GM23338 (cell line): ENCODE measurements at regions not wholly inside any gene's neighbourhood (a gene's known extent, or its start where the extent isn't known, plus 50 kb on each side); places are given as distances from the start of the nearest gene placed in this dataset.

ENCODE experiments used
- ATAC-seq: fragments of 200-7000 bp; cut with Tn5 transposase; 3 replicates; pipeline ENCODE4 v1.9.1; 2020
- DNase-seq: peaks from one replicate; pipeline ENCODE4 v3.0.0-alpha.2; 2015; ENCODE audit warnings: low spot score
- H2AFZ ChIP-seq: fragments of 200-600 bp; sonication (generic); 2 replicates; pipeline ENCODE4 v1.8.0; 2016; ENCODE audit warnings: antibody characterized with exemption, mild to moderate bottlenecking, moderate library complexity
- H3F3A ChIP-seq: fragments of 200-600 bp; sonication (generic); replicated peaks from 2 replicates; pipeline ENCODE4 v1.8.0; 2017; ENCODE audit warnings: antibody characterized with exemption, mixed run types, low read depth
- H3K27ac ChIP-seq: fragments of 200-600 bp; sonication (generic); 2 replicates; pipeline ENCODE4 v1.6.1; 2016; ENCODE audit warnings: low read depth
- H3K27me3 ChIP-seq: fragments of 200-600 bp; sonication (generic); 2 replicates; pipeline ENCODE4 v1.8.0; 2016; ENCODE audit warnings: mild to moderate bottlenecking, mixed run types, moderate library complexity; ENCODE audit not compliant: insufficient read depth
- H3K36me3 ChIP-seq: fragments of 200-600 bp; sonication (generic); 2 replicates; pipeline ENCODE4 v1.8.0; 2016; ENCODE audit warnings: mild to moderate bottlenecking; ENCODE audit not compliant: insufficient read depth
- H3K4me1 ChIP-seq: fragments of 200-600 bp; sonication (generic); 2 replicates; pipeline ENCODE4 v1.8.0; 2016; ENCODE audit warnings: mild to moderate bottlenecking, moderate library complexity; ENCODE audit not compliant: insufficient read depth
- H3K4me2 ChIP-seq: fragments of 200-600 bp; sonication (generic); 2 replicates; pipeline ENCODE4 v1.7.1; 2017; ENCODE audit warnings: mixed run types
- H3K4me3 ChIP-seq: fragments of 200-600 bp; sonication (generic); 2 replicates; pipeline ENCODE4 v1.6.1; 2016; ENCODE audit warnings: mixed run types
- H3K79me2 ChIP-seq: fragments of 200-600 bp; sonication (generic); replicated peaks from 2 replicates; pipeline ENCODE4 v1.8.0; 2017; ENCODE audit warnings: mild to moderate bottlenecking; ENCODE audit not compliant: insufficient read depth
- H3K9me2 ChIP-seq: fragments of 200-600 bp; sonication (generic); 2 replicates; pipeline ENCODE4 v1.8.0; 2017; ENCODE audit not compliant: insufficient read depth
- H4K20me1 ChIP-seq: fragments of 200-600 bp; sonication (generic); replicated peaks from 2 replicates; pipeline ENCODE4 v1.8.0; 2017; ENCODE audit warnings: mild to moderate bottlenecking; ENCODE audit not compliant: insufficient read depth
- H3K27ac Mint-ChIP-seq: 2 replicates; pipeline ENCODE4 v1.8.0; 2020; ENCODE audit warnings: inconsistent platforms, mild to moderate bottlenecking, moderate library complexity, mixed read lengths
- H3K27me3 Mint-ChIP-seq: 3 replicates; pipeline ENCODE4 v1.8.0; 2022; ENCODE audit warnings: low read depth, mild to moderate bottlenecking, moderate library complexity, mixed read lengths, inconsistent platforms; ENCODE audit not compliant: insufficient read depth, poor library complexity
- H3K36me3 Mint-ChIP-seq: 3 replicates; pipeline ENCODE4 v1.8.0; 2021; ENCODE audit warnings: low read depth, mild to moderate bottlenecking, inconsistent platforms, moderate library complexity, mixed read lengths
- H3K4me1 Mint-ChIP-seq: 3 replicates; pipeline ENCODE4 v1.8.0; 2020; ENCODE audit warnings: mild to moderate bottlenecking, inconsistent platforms, mixed read lengths
- H3K4me3 Mint-ChIP-seq: 3 replicates; pipeline ENCODE4 v1.8.0; 2021; ENCODE audit warnings: moderate library complexity, mild to moderate bottlenecking, inconsistent platforms, mixed read lengths
- H3K9me3 Mint-ChIP-seq: 3 replicates; pipeline ENCODE4 v1.8.0; 2020; ENCODE audit warnings: moderate library complexity, mild to moderate bottlenecking, inconsistent platforms, mixed read lengths
- EZH2 ChIP-seq: fragments of 200-600 bp; sonication (generic); IDR thresholded peaks from one replicate; pipeline ENCODE4 v1.8.0; 2017; ENCODE audit warnings: antibody characterized with exemption, mild to moderate bottlenecking, low read depth; ENCODE audit not compliant: unreplicated experiment
- EZH2phosphoT487 ChIP-seq: fragments of 200-600 bp; sonication (generic); IDR thresholded peaks from one replicate; pipeline ENCODE4 v1.8.1; 2018; ENCODE audit warnings: antibody characterized with exemption; ENCODE audit not compliant: unreplicated experiment
- JUNB ChIP-seq: IDR thresholded peaks from one replicate; pipeline ENCODE4 v1.6.1; 2016; ENCODE audit warnings: antibody characterized with exemption; ENCODE audit not compliant: unreplicated experiment
- ZNF114 ChIP-seq: fragments of 250-450 bp; sonication (Bioruptor Pico); IDR thresholded peaks from 2 replicates; pipeline ENCODE4 v1.5.0; 2020; ENCODE audit warnings: mild to moderate bottlenecking, moderate library complexity
- TF ChIP-seq, protein P1 (sequence below): IDR thresholded peaks from 2 replicates; pipeline ENCODE4 v1.6.1; 2016; ENCODE audit warnings: antibody characterized with exemption
- TF ChIP-seq, protein P2 (sequence below), 2 experiments: fragments of 200-600 bp in 1 of 2; sonication (generic) in 1 of 2; conservative IDR thresholded peaks; 2 replicates each; pipeline versions ENCODE4 v1.5.1 to v1.6.1; 2016 to 2017; ENCODE audit warnings: antibody characterized with exemption in 2 of 2, low read depth in 2 of 2, mild to moderate bottlenecking in 2 of 2, moderate library complexity in 1 of 2
- TF ChIP-seq, protein P3 (sequence below): IDR thresholded peaks from one replicate; pipeline ENCODE4 v1.6.1; 2018; ENCODE audit warnings: antibody characterized with exemption; ENCODE audit not compliant: unreplicated experiment

DNA sequence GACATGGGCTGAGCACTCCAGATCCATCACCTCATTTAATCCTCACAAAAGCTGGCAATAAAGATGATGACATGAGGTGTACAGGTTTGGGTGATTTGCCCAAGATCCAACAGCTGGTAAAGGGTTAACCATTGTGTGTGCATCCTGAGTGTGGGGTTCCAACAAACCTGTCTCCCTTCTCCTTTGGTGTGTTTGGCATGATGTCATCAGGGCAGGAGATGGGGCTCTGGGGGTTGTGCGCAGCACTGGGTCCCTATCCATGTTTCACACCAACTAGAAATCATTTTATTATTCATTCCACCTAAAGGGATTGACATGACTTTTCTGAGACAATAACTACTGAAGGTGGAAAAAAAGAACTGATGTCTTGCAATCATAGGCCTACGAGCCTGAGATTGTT, 452.5 kb downstream of the SIPA1L2 start:
- Histone ChIP-seq H3K79me2 (no peaks in the 10 kb centered on the region), H2AFZ (no peak overlapping the region), H3K36me3 (peaks cover 2% of the 10 kb centered on the region; the same call in 1 of the 2 replicates), H3F3A (no peaks in the 10 kb centered on the region), H3K4me1 (peaks cover 14% of the 10 kb centered on the region; the same call in 1 of the 2 replicates), H3K9me2 (no peaks in the 10 kb centered on the region), H3K4me3 (no peak overlapping the region), H3K27me3 (no peaks in the 10 kb centered on the region), H3K27ac (no peak overlapping the region), H3K4me2 (no peak overlapping the region), H4K20me1 (peaks cover 11% of the 10 kb centered on the region)
- Mint-ChIP-seq H3K36me3 (peaks cover 39% of the 10 kb centered on the region), H3K4me1 (peaks cover 31% of the 10 kb centered on the region), H3K27ac (no peak overlapping the region), H3K9me3 (no peaks in the 10 kb centered on the region), H3K4me3 (no peak overlapping the region), H3K27me3 (peaks cover 13% of the 10 kb centered on the region)
- ATAC-seq: no peak
- DNase-seq: no peak
- TF ChIP-seq, protein P1, sequence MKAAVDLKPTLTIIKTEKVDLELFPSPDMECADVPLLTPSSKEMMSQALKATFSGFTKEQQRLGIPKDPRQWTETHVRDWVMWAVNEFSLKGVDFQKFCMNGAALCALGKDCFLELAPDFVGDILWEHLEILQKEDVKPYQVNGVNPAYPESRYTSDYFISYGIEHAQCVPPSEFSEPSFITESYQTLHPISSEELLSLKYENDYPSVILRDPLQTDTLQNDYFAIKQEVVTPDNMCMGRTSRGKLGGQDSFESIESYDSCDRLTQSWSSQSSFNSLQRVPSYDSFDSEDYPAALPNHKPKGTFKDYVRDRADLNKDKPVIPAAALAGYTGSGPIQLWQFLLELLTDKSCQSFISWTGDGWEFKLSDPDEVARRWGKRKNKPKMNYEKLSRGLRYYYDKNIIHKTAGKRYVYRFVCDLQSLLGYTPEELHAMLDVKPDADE: no peak
- TF ChIP-seq EZH2 (no peak), ZNF114 (CRISPR knock-in tag) (no peak), EZH2phosphoT487 (no peak)
- TF ChIP-seq, protein P2, sequence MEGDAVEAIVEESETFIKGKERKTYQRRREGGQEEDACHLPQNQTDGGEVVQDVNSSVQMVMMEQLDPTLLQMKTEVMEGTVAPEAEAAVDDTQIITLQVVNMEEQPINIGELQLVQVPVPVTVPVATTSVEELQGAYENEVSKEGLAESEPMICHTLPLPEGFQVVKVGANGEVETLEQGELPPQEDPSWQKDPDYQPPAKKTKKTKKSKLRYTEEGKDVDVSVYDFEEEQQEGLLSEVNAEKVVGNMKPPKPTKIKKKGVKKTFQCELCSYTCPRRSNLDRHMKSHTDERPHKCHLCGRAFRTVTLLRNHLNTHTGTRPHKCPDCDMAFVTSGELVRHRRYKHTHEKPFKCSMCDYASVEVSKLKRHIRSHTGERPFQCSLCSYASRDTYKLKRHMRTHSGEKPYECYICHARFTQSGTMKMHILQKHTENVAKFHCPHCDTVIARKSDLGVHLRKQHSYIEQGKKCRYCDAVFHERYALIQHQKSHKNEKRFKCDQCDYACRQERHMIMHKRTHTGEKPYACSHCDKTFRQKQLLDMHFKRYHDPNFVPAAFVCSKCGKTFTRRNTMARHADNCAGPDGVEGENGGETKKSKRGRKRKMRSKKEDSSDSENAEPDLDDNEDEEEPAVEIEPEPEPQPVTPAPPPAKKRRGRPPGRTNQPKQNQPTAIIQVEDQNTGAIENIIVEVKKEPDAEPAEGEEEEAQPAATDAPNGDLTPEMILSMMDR (conservative IDR thresholded peaks at IDR 0.05; ENCODE audit: low read depth in 2 of 2): no peak

DNA sequence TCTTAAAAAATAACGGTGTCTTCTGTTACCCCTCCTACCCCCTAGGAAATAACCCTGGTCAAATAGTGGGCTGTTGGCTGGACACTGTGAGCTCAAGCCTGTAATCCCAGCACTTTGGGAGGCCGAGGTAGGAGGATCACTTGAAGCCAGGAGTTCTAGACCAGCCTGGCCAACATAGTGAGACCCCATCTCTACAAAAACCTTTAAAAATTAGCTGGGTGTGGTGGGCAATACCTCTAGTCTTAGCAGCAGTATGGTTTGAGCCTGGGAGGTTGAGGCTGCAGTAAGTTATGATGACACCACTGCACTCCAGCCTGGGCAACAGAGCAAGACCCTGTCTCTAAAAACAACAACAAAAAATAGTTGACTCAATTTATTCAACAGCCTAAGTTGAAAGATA, 453.7 kb downstream of the SIPA1L2 start:
- DNase-seq: no peak
- H3K27ac Mint-ChIP-seq: peak overlapping the region; percentile 39; the same call in 1 of the 2 replicates
- TF ChIP-seq JUNB (no peak), EZH2phosphoT487 (no peak)
- TF ChIP-seq, protein P3, sequence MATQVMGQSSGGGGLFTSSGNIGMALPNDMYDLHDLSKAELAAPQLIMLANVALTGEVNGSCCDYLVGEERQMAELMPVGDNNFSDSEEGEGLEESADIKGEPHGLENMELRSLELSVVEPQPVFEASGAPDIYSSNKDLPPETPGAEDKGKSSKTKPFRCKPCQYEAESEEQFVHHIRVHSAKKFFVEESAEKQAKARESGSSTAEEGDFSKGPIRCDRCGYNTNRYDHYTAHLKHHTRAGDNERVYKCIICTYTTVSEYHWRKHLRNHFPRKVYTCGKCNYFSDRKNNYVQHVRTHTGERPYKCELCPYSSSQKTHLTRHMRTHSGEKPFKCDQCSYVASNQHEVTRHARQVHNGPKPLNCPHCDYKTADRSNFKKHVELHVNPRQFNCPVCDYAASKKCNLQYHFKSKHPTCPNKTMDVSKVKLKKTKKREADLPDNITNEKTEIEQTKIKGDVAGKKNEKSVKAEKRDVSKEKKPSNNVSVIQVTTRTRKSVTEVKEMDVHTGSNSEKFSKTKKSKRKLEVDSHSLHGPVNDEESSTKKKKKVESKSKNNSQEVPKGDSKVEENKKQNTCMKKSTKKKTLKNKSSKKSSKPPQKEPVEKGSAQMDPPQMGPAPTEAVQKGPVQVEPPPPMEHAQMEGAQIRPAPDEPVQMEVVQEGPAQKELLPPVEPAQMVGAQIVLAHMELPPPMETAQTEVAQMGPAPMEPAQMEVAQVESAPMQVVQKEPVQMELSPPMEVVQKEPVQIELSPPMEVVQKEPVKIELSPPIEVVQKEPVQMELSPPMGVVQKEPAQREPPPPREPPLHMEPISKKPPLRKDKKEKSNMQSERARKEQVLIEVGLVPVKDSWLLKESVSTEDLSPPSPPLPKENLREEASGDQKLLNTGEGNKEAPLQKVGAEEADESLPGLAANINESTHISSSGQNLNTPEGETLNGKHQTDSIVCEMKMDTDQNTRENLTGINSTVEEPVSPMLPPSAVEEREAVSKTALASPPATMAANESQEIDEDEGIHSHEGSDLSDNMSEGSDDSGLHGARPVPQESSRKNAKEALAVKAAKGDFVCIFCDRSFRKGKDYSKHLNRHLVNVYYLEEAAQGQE: no peak
- TF ChIP-seq, protein P2 (conservative IDR thresholded peaks at IDR 0.05; ENCODE audit: low read depth in 2 of 2): no peak

More for the DNA sequence above, 453.7 kb downstream of the SIPA1L2 start:
- Histone ChIP-seq H3K4me2 (no peak overlapping the region), H3K4me1 (peaks cover 14% of the 10 kb centered on the region; the same call in 1 of the 2 replicates), H3K27me3 (no peaks in the 10 kb centered on the region), H3K4me3 (no peak overlapping the region), H3K9me2 (no peaks in the 10 kb centered on the region), H3K79me2 (no peaks in the 10 kb centered on the region), H4K20me1 (peaks cover 11% of the 10 kb centered on the region), H3K36me3 (peaks cover 2% of the 10 kb centered on the region; the same call in 1 of the 2 replicates), H2AFZ (no peak overlapping the region), H3K27ac (no peak overlapping the region), H3F3A (no peaks in the 10 kb centered on the region)
- ATAC-seq: no peak
- H3K9me3 Mint-ChIP-seq: no peaks in the 10 kb centered on the region
- peaks cover 33% of the 10 kb centered on the region for H3K36me3 Mint-ChIP-seq
- peaks cover 13% of the 10 kb centered on the region for H3K27me3 Mint-ChIP-seq
- H3K4me3 Mint-ChIP-seq: no peak overlapping the region
- peaks cover 31% of the 10 kb centered on the region for H3K4me1 Mint-ChIP-seq
